HepG2 (cell line): ENCODE measurements at regions not wholly inside any gene's neighbourhood (a gene's known extent, or its start where the extent isn't known, plus 50 kb on each side); places are given as distances from the start of the nearest gene placed in this dataset.
A peak's percentile ranks its signal among the peaks of the same experiment; 100 is the strongest.

Experiments used
- ATAC-seq: fragments of 200-7000 bp; cut with Tn5 transposase; 3 replicates; pipeline ENCODE4 v1.9.1; 2020; ENCODE audit warnings: mild to moderate bottlenecking, moderate library complexity
- BruUV-seq: library from RNA; stranded (reverse); fragments of 400-500 nt; replicated peaks from 2 replicates; lab custom pipeline; 2021; lab: Mats Ljungman, UMichigan
- CTCF ChIA-PET: fragments of 300-600 bp; formaldehyde crosslinking; extraction: SDS; loops from one replicate; lab custom pipeline; 2021; ENCODE audit warnings: low total read pairs, inconsistent platforms, low intra/inter-chr PET ratio; lab: Yijun Ruan, JAX
- POLR2A ChIA-PET: fragments of 350-600 bp; sonication (Branson Sonifier 250); formaldehyde crosslinking; loops from one replicate; lab custom pipeline; 2020; ENCODE audit warnings: antibody characterized with exemption, inconsistent platforms; lab: Yijun Ruan, JAX
- DNase-seq: peaks from one replicate; pipeline ENCODE4 v3.0.0-alpha.2; 2015; ENCODE audit warnings: low spot score
- FAIRE-seq: peaks from 3 replicates; lab custom pipeline; 2011; peaks lifted over from hg19 to GRCh38; lab: Jason Lieb, UNC
- H2AFZ ChIP-seq: one replicate; pipeline ENCODE4 v1.6.1; 2011; ENCODE audit warnings: low read length, inconsistent platforms
- H3K27ac ChIP-seq: fragments of 300-600 bp; 3 replicates; pipeline ENCODE4 v1.8.0; 2011; ENCODE audit warnings: mixed run types, mild to moderate bottlenecking, mixed read lengths, low read length, inconsistent platforms; ENCODE audit not compliant: insufficient read depth; ENCODE audit errors: extremely low read length
- H3K27me3 ChIP-seq, 2 experiments: fragments of 200-600 bp in 1 of 2; 2 replicates in 1 of 2; 3 replicates in 1 of 2; pipeline versions ENCODE4 v1.6.0 to v1.8.0; 2011; ENCODE audit warnings: low read length in 2 of 2, mild to moderate bottlenecking in 2 of 2, moderate library complexity in 2 of 2, inconsistent platforms in 1 of 2; ENCODE audit not compliant: insufficient read depth in 2 of 2, control insufficient read depth in 1 of 2
- H3K36me3 ChIP-seq, 2 experiments: fragments of 200-600 bp in 1 of 2; replicated peaks in 1 of 2; 2 replicates in 1 of 2; 3 replicates in 1 of 2; pipeline versions ENCODE4 v1.5.1 to v1.8.0; 2011; ENCODE audit warnings: low read length in 2 of 2, inconsistent platforms in 1 of 2; ENCODE audit not compliant: insufficient read depth in 2 of 2, control insufficient read depth in 1 of 2
- H3K4me1 ChIP-seq: 2 replicates; pipeline ENCODE4 v1.5.1; 2012; ENCODE audit warnings: low read length, inconsistent platforms; ENCODE audit not compliant: insufficient read depth
- H3K4me2 ChIP-seq: 2 replicates; pipeline ENCODE4 v1.6.0; 2011; ENCODE audit warnings: low read depth, low read length, inconsistent platforms
- H3K4me3 ChIP-seq, 3 experiments: fragments of 200-600 bp in 1 of 3; sonication (generic), shearing (Covaris generic) in 1 of 3; replicated peaks in 1 of 3; 2 replicates each; pipeline ENCODE4 v1.5.1; 2011 to 2016; ENCODE audit warnings: low read length in 3 of 3, inconsistent platforms in 2 of 3, low read depth in 2 of 3, mild to moderate bottlenecking in 2 of 3, control low read depth in 1 of 3, mixed read lengths in 1 of 3; ENCODE audit not compliant: insufficient read depth in 1 of 3
- H3K79me2 ChIP-seq: one replicate; pipeline ENCODE4 v1.6.1; 2011; ENCODE audit warnings: low read length, inconsistent platforms; ENCODE audit not compliant: insufficient read depth
- H3K9ac ChIP-seq: 2 replicates; pipeline ENCODE4 v1.6.0; 2011; ENCODE audit warnings: mild to moderate bottlenecking, low read depth, low read length, inconsistent platforms; ENCODE audit not compliant: insufficient read depth
- H3K9me3 ChIP-seq: 2 replicates; pipeline ENCODE4 v1.5.1; 2012; ENCODE audit warnings: mild to moderate bottlenecking, low read length
- H4K20me1 ChIP-seq: 2 replicates; pipeline ENCODE4 v1.6.0; 2011; ENCODE audit warnings: inconsistent platforms, mild to moderate bottlenecking, low read length, moderate library complexity; ENCODE audit not compliant: insufficient read depth
- MAFF ChIP-seq: IDR thresholded peaks from 2 replicates; pipeline ENCODE4 v1.6.1; 2011; ENCODE audit warnings: low read depth, low read length, improper control_type of control experiment
- MAFK ChIP-seq, 2 experiments: IDR thresholded peaks in 1 of 2; conservative IDR thresholded peaks in 1 of 2; 2 replicates each; pipeline ENCODE4 v1.6.1; 2011; ENCODE audit warnings: improper control_type of control experiment in 2 of 2, low read length in 2 of 2
- MED1 ChIP-seq: sonication (generic); formaldehyde crosslinking; IDR thresholded peaks from 2 replicates; pipeline ENCODE4 v1.4.0; 2020; ENCODE audit warnings: missing genetic modification reagents
- MED8 ChIP-seq: sonication (generic); formaldehyde crosslinking; IDR thresholded peaks from 2 replicates; pipeline ENCODE4 v1.8.1; 2023; ENCODE audit warnings: mild to moderate bottlenecking, missing genetic modification reagents; ENCODE audit not compliant: insufficient replicate concordance
- NR2F2 ChIP-seq: IDR thresholded peaks from 2 replicates; pipeline ENCODE4 v1.6.1; 2012; ENCODE audit warnings: low read depth, inconsistent platforms, borderline replicate concordance
- REXO4 ChIP-seq: sonication (generic); formaldehyde crosslinking; IDR thresholded peaks from 2 replicates; pipeline ENCODE4 v1.8.0; 2022; ENCODE audit warnings: missing genetic modification reagents, mild to moderate bottlenecking, borderline replicate concordance
- SIX4 ChIP-seq: sonication (generic); formaldehyde crosslinking; IDR thresholded peaks from 2 replicates; pipeline ENCODE4 v1.4.0; 2020; ENCODE audit warnings: missing genetic modification reagents
- SMYD3 ChIP-seq: sonication (generic); formaldehyde crosslinking; IDR thresholded peaks from 2 replicates; pipeline ENCODE4 v1.8.1; 2023; ENCODE audit warnings: mild to moderate bottlenecking, missing genetic modification reagents
- TAF1 ChIP-seq: sonication (generic); formaldehyde crosslinking; IDR thresholded peaks from 2 replicates; pipeline ENCODE4 v1.4.0; 2020; ENCODE audit warnings: missing genetic modification reagents
- WGBS: methylation state at CpG from one replicate; pipeline ENCODE4 v1.1.6; 2017; ENCODE audit warnings: low lambda C conversion rate; 5-methylcytosine and 5-hydroxymethylcytosine counted together
- in situ Hi-C: cut with HindIII; loops from 2 replicates; pipeline ENCODE4 v1.10.0; 2017; ENCODE audit warnings: low pct_unique_long_range_greater_than_20kb; ENCODE audit not compliant: extremely low pct_ligation_motif_present
- intact Hi-C: fragments of 100-400 bp; cut with micrococcal nuclease; formaldehyde crosslinking; loops from one replicate; pipeline ENCODE4 v1.10.0; 2022; ENCODE audit not compliant: unreplicated experiment
- TF ChIP-seq, protein P1 (sequence below): sonication (generic); formaldehyde crosslinking; IDR thresholded peaks from 2 replicates; pipeline ENCODE4 v1.5.0; 2020; ENCODE audit warnings: missing genetic modification reagents

DNA sequence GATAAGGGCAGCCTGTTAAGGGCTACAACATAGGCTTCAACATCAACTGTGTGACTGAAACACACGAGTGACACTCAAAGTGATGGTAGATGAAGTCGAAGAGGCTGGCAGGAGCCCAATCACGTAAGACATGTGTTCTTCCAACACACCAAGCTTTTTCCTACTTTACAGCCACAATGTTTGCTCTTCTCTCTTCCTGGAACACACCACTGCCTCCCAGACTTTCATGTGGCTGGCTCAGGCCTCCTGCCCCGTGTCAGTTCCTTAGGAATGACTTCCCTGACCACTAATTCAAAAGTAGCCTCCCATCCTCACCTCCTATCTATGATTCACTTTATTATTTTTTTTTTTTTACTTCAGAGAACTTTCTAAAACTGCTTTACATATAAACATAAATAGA is 209.2 kb downstream of the GPAM start:
- Histone ChIP-seq H2AFZ (no peak overlapping the region), H3K4me2 (no peak overlapping the region), H3K27me3 (no peaks in the 10 kb centered on the region), H3K4me3 (no peak overlapping the region), H3K27ac (no peak overlapping the region)
- DNase-seq: no peak
- POLR2A ChIA-PET: no interaction called here
- no TSS peak for BruUV-seq
- TF ChIP-seq, protein P1, sequence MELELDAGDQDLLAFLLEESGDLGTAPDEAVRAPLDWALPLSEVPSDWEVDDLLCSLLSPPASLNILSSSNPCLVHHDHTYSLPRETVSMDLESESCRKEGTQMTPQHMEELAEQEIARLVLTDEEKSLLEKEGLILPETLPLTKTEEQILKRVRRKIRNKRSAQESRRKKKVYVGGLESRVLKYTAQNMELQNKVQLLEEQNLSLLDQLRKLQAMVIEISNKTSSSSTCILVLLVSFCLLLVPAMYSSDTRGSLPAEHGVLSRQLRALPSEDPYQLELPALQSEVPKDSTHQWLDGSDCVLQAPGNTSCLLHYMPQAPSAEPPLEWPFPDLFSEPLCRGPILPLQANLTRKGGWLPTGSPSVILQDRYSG (CRISPR knock-in tag): no peak
- TF ChIP-seq MED8 (CRISPR knock-in tag): no peak
- no peak for TF ChIP-seq REXO4 (CRISPR knock-in tag)
- TF ChIP-seq, all 625 proteins: peak for 0
- CTCF ChIA-PET: no interaction called here
- intact Hi-C loops (no loop called here), in situ Hi-C loops (no loop called here)
- H3K9me3 ChIP-seq: no peaks in the 10 kb centered on the region
- ATAC-seq (no peak), FAIRE-seq (no peak)
- WGBS: 16% methylated on average over 4 of the region's 4 CpGs
- no peaks in the 10 kb centered on the region for H3K79me2 ChIP-seq
- no peaks in the 10 kb centered on the region for H3K36me3 ChIP-seq
- no peak overlapping the region for H3K9ac ChIP-seq
- H3K4me1 ChIP-seq: no peaks in the 10 kb centered on the region
- no peaks in the 10 kb centered on the region for H4K20me1 ChIP-seq

DNA sequence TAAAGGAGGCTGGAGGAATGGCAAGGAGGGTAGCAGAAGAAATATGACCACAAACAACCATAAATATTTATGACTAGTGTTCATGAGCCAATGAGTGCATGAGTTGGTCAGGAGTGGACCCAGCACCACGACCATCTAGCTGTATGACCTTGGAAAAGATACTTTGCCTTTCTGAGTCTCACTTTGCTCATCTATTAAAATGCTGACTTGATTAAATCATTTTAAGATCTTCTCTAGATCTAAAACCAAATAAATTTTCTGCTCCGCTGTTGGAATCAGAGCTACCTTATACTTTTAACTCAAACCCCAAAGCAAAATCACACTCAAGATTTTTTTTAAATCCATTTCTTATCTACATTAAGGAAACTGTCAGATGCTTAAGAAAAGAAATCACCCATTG is 207.0 kb downstream of the GPAM start:
- ChIA-PET POLR2A (no interaction called here), CTCF (no interaction called here)
- no peaks in the 10 kb centered on the region for H3K79me2 ChIP-seq
- H3K4me2 ChIP-seq: no peak overlapping the region
- H3K36me3 ChIP-seq: no peaks in the 10 kb centered on the region
- H3K4me3 ChIP-seq: no peak overlapping the region
- ATAC-seq: no peak
- TF ChIP-seq SIX4 (CRISPR knock-in tag): no peak
- TF ChIP-seq MED1: no peak
- TF ChIP-seq SMYD3: no peak
- peak; percentile 51; the same call in 1 of the 2 replicates for TF ChIP-seq MAFF
- no peak for TF ChIP-seq NR2F2
- peak in 1 of 2 experiments; percentile 60; a peak in 3 of 4 replicates for TF ChIP-seq MAFK (conservative IDR thresholded peaks at IDR 0.05 in 1 of 2, IDR thresholded peaks at IDR 0.05 in 1 of 2; ENCODE audit: low read length in 2 of 2)
- no peak for TF ChIP-seq TAF1
- TF ChIP-seq, all 625 proteins: peak for 2
- no peak overlapping the region for H3K9ac ChIP-seq
- H3K27ac ChIP-seq: no peak overlapping the region
- H2AFZ ChIP-seq: no peak overlapping the region
- no peaks in the 10 kb centered on the region for H3K4me1 ChIP-seq
- H3K27me3 ChIP-seq: no peaks in the 10 kb centered on the region
- no peaks in the 10 kb centered on the region for H4K20me1 ChIP-seq
- H3K9me3 ChIP-seq: no peaks in the 10 kb centered on the region
- FAIRE-seq (no peak), DNase-seq (no peak)
- BruUV-seq: no TSS peak
- intact Hi-C loops (no loop called here), in situ Hi-C loops (no loop called here)
- WGBS: 46% methylated on average over 2 of the region's 2 CpGs
